ENCODE measurements at regions not wholly inside any gene's neighbourhood (a gene's known extent, or its start where the extent isn't known, plus 50 kb on each side); places are given as distances from the start of the nearest gene placed in this dataset.

- Histone ChIP-seq H3K27ac (ENCODE audit: low read depth, low read length) (no peak overlapping the region), H3K9ac (ENCODE audit: low read length) (no peak overlapping the region), H2AFZ (ENCODE audit: low read depth, low read length, severe bottlenecking) (no peak overlapping the region), H3K9me2 (replicated peaks; ENCODE audit: insufficient read depth, low read length) (no peaks in the 10 kb centered on the region; the same call in 1 of the 2 replicates), H3F3A (ENCODE audit: insufficient read depth) (no peaks in the 10 kb centered on the region), H3K36me3 (ENCODE audit: low read length) (no peaks in the 10 kb centered on the region), H4K20me1 (ENCODE audit: low read depth, low read length) (no peaks in the 10 kb centered on the region), H3K4me2 (ENCODE audit: low read depth, low read length, poor library complexity, severe bottlenecking) (no peak overlapping the region), H3K9me3 (ENCODE audit: insufficient read depth, low read length) (peaks cover 10% of the 10 kb centered on the region; the same call in 1 of the 2 replicates), H3K79me2 (ENCODE audit: insufficient read depth, low read length) (no peaks in the 10 kb centered on the region), H3K4me3 (ENCODE audit: insufficient read depth, low read length, poor library complexity, severe bottlenecking) (no peak overlapping the region), H3K27me3 (ENCODE audit: low read length) (no peaks in the 10 kb centered on the region)
- TF ChIP-seq EZH2phosphoT487 (conservative IDR thresholded peaks at IDR 0.05; ENCODE audit: low read length) (no peak), CTCF (IDR thresholded peaks at IDR 0.05; ENCODE audit: insufficient read depth, low read length, poor library complexity, severe bottlenecking) (no peak)
Measured at GRCh38 chr14:27392153-27392552, 794.3 kb upstream of the NOVA1 start.

- Histone ChIP-seq H3K4me3 (ENCODE audit: insufficient read depth, low read length, poor library complexity, severe bottlenecking) (no peak overlapping the region), H3K79me2 (ENCODE audit: insufficient read depth, low read length) (no peaks in the 10 kb centered on the region), H3K27ac (ENCODE audit: low read depth, low read length) (no peak overlapping the region), H3K9me2 (replicated peaks; ENCODE audit: insufficient read depth, low read length) (no peaks in the 10 kb centered on the region), H3F3A (ENCODE audit: insufficient read depth) (no peaks in the 10 kb centered on the region), H3K27me3 (ENCODE audit: low read length) (no peaks in the 10 kb centered on the region), H4K20me1 (ENCODE audit: low read depth, low read length) (no peaks in the 10 kb centered on the region), H3K9me3 (ENCODE audit: insufficient read depth, low read length) (no peaks in the 10 kb centered on the region; the same call in none of the 2 replicates), H2AFZ (ENCODE audit: low read depth, low read length, severe bottlenecking) (no peak overlapping the region), H3K36me3 (ENCODE audit: low read length) (no peaks in the 10 kb centered on the region), H3K4me2 (ENCODE audit: low read depth, low read length, poor library complexity, severe bottlenecking) (no peak overlapping the region), H3K9ac (ENCODE audit: low read length) (no peak overlapping the region)
- TF ChIP-seq EZH2phosphoT487 (conservative IDR thresholded peaks at IDR 0.05; ENCODE audit: low read length) (no peak), CTCF (IDR thresholded peaks at IDR 0.05; ENCODE audit: insufficient read depth, low read length, poor library complexity, severe bottlenecking) (no peak)
Measured at GRCh38 chr14:27409944-27410343, 812.1 kb upstream of the NOVA1 start.

- Histone ChIP-seq H3K9me2 (replicated peaks; ENCODE audit: insufficient read depth, low read length) (no peaks in the 10 kb centered on the region), H2AFZ (ENCODE audit: low read depth, low read length, severe bottlenecking) (no peak overlapping the region), H3K79me2 (ENCODE audit: insufficient read depth, low read length) (no peaks in the 10 kb centered on the region), H3K36me3 (ENCODE audit: low read length) (no peaks in the 10 kb centered on the region), H3K4me2 (ENCODE audit: low read depth, low read length, poor library complexity, severe bottlenecking) (no peak overlapping the region), H3K4me3 (ENCODE audit: insufficient read depth, low read length, poor library complexity, severe bottlenecking) (no peak overlapping the region), H4K20me1 (ENCODE audit: low read depth, low read length) (no peaks in the 10 kb centered on the region), H3K9ac (ENCODE audit: low read length) (no peak overlapping the region), H3K27ac (ENCODE audit: low read depth, low read length) (no peak overlapping the region), H3K27me3 (ENCODE audit: low read length) (no peaks in the 10 kb centered on the region), H3F3A (ENCODE audit: insufficient read depth) (no peaks in the 10 kb centered on the region), H3K9me3 (ENCODE audit: insufficient read depth, low read length) (no peaks in the 10 kb centered on the region; the same call in none of the 2 replicates)
- TF ChIP-seq CTCF (IDR thresholded peaks at IDR 0.05; ENCODE audit: insufficient read depth, low read length, poor library complexity, severe bottlenecking) (no peak), EZH2phosphoT487 (conservative IDR thresholded peaks at IDR 0.05; ENCODE audit: low read length) (no peak)
Measured at GRCh38 chr14:27410981-27411380, 813.1 kb upstream of the NOVA1 start.

Measured in SU-DHL-6 (cell line).